Fibroblast of lung (primary cell): ENCODE measurements at regions not wholly inside any gene's neighbourhood (a gene's known extent, or its start where the extent isn't known, plus 50 kb on each side); places are given as distances from the start of the nearest gene placed in this dataset.

ENCODE experiments used
- EZH2 ChIP-seq: IDR thresholded peaks from 2 replicates; pipeline ENCODE4 v1.5.1; 2012; ENCODE audit warnings: low read length, control low read depth, mild to moderate bottlenecking; ENCODE audit errors: missing control alignments
- TF ChIP-seq, protein P1 (sequence below), 2 donors: IDR thresholded peaks in 1 of 2; conservative IDR thresholded peaks in 1 of 2; 1 replicate in 1 of 2; 2 replicates in 1 of 2; pipeline ENCODE4 v1.5.1; 2011 to 2012; ENCODE audit warnings: low read length in 2 of 2, control low read depth in 1 of 2, inconsistent platforms in 1 of 2, low read depth in 1 of 2, mild to moderate bottlenecking in 1 of 2

DNA sequence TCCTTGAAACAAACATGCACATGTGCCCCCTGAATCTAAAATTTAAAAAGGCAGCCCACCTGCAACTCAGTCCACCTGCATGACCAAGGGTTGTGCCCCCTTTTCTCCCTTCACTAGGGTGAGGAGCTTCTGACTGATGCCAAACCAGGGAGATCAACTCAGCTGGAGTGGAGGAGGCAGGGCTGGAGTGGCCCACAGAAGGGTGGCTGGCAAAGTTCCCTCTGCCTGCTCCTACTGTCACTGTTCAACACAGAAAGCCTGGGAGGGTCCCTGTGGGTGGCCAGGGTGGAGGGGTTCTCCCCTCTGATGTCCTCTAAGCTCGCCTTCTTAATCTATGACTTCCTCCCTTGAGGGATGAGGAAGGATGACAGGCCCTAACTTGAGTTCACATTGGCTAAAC lies 55.7 kb upstream of the ANTXRL start:
- TF ChIP-seq, protein P1, sequence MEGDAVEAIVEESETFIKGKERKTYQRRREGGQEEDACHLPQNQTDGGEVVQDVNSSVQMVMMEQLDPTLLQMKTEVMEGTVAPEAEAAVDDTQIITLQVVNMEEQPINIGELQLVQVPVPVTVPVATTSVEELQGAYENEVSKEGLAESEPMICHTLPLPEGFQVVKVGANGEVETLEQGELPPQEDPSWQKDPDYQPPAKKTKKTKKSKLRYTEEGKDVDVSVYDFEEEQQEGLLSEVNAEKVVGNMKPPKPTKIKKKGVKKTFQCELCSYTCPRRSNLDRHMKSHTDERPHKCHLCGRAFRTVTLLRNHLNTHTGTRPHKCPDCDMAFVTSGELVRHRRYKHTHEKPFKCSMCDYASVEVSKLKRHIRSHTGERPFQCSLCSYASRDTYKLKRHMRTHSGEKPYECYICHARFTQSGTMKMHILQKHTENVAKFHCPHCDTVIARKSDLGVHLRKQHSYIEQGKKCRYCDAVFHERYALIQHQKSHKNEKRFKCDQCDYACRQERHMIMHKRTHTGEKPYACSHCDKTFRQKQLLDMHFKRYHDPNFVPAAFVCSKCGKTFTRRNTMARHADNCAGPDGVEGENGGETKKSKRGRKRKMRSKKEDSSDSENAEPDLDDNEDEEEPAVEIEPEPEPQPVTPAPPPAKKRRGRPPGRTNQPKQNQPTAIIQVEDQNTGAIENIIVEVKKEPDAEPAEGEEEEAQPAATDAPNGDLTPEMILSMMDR (conservative IDR thresholded peaks at IDR 0.05 in 1 of 2, IDR thresholded peaks at IDR 0.05 in 1 of 2; ENCODE audit: low read depth in 1 of 2, low read length in 2 of 2) = no peak
- no peak for TF ChIP-seq EZH2
